Ovary (tissue), 7 donors: ENCODE measurements at regions not wholly inside any gene's neighbourhood (a gene's known extent, or its start where the extent isn't known, plus 50 kb on each side); places are given as distances from the start of the nearest gene placed in this dataset.

Source experiments
- DNase-seq, 5 donors: peaks; one replicate each; pipeline ENCODE4 v3.0.0-alpha.2; 2019 to 2020
- H3K27ac ChIP-seq, 2 donors: fragments of 200-600 bp; one replicate each; pipeline versions ENCODE4 v1.5.1 to v1.8.0; 2019 to 2022
- H3K27me3 ChIP-seq: fragments of 200-600 bp; one replicate; pipeline ENCODE4 v1.8.0; 2022
- H3K36me3 ChIP-seq: fragments of 200-600 bp; sonication (generic); one replicate; pipeline ENCODE4 v1.5.1; 2019
- H3K4me1 ChIP-seq: one replicate; pipeline ENCODE4 v1.8.1; 2013; ENCODE audit warnings: mild to moderate bottlenecking, moderate library complexity; ENCODE audit not compliant: insufficient read depth
- H3K4me3 ChIP-seq: fragments of 200-600 bp; sonication (generic); one replicate; pipeline ENCODE4 v1.5.1; 2017
- H3K9me3 ChIP-seq, 2 donors: fragments of 200-600 bp in 1 of 2; sonication (generic) in 1 of 2; one replicate each; pipeline versions ENCODE4 v1.5.1 to v1.8.1; 2013 to 2019; ENCODE audit warnings: mild to moderate bottlenecking in 1 of 2, moderate library complexity in 1 of 2
- EP300 ChIP-seq: sonication (generic); formaldehyde crosslinking; IDR thresholded peaks from one replicate; pipeline ENCODE4 v1.6.1; 2017; ENCODE audit warnings: antibody characterized with exemption
- POLR2A ChIP-seq: fragments of 450-650 bp; IDR thresholded peaks from one replicate; pipeline ENCODE4 v1.6.1; 2017; ENCODE audit warnings: antibody characterized with exemption, mild to moderate bottlenecking, moderate library complexity
- WGBS, 3 donors: extraction: QIAGEN DNeasy Blood & Tissue Kit in 1 of 3; methylation state at CpG; one replicate each; pipeline versions ENCODE4 v1.1.5 to v1.1.7; 2013 to 2017; 5-methylcytosine and 5-hydroxymethylcytosine counted together
- intact Hi-C, 4 donors: fragments of 100-400 bp; cut with DNase I; formaldehyde crosslinking; loops; one replicate each; pipeline versions ENCODE4 v1.11.0 to v1.15.1; 2022 to 2023
- TF ChIP-seq, protein P1 (sequence below), 3 donors: fragments of 450-650 bp in 2 of 3; fragments of 200-600 bp in 1 of 3; IDR thresholded peaks; one replicate each; pipeline versions ENCODE4 v1.5.1 to v1.8.0; 2016 to 2022; ENCODE audit warnings: antibody characterized with exemption in 3 of 3, mild to moderate bottlenecking in 1 of 3
- donor health status: DM: no; HTN: no; CAD: no; lungs with moderate emphysema.
- donor health status: DM: no; HTN: no; CAD: no.
- donor health status: Bipolar disorder and iron deficiency.
- donor health status: DM: no; HTN: no; CAD: no.
- donor health status: DM: yes; HTN: yes; CAD: no.

DNA sequence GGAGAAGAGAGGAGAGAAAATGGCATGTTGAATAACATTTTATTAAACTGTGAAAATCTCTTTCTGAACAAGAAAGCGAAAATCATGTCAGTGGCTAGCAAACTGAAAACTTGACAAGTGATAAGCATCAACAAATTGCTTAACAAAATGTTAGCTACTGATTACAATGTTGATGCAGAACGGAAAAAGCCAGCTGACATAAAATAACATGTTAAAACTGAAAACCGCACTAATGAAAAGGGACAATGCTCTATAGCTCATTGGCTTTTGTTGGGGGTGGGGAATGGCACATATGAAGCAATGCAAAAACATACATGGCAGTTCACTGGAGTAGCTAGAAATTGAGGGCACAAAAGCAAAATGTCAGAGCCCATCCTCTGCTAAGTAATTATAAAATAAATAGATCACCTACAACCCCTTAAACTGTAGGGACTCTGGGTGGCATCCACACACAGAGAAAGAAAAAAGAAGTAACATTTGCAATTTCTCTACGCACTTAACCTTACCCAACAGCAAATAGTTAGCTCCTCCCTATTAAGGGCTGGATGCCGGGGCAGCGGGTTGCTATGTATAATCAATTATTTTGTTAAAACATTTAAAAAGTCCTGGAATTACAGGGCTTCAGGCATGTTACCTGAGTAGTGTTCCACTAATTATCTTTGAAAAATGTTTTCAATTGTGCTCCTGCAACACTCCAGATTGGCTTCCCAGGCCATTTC lies 129.2 kb upstream of the USP15 start:
- no peak overlapping the region for H3K27ac ChIP-seq
- no peaks in the 10 kb centered on the region for H3K27me3 ChIP-seq
- intact Hi-C loops, result no loop called here
- H3K4me1 ChIP-seq, result no peaks in the 10 kb centered on the region
- TF ChIP-seq POLR2A (no peak), EP300 (no peak)
- TF ChIP-seq, protein P1, sequence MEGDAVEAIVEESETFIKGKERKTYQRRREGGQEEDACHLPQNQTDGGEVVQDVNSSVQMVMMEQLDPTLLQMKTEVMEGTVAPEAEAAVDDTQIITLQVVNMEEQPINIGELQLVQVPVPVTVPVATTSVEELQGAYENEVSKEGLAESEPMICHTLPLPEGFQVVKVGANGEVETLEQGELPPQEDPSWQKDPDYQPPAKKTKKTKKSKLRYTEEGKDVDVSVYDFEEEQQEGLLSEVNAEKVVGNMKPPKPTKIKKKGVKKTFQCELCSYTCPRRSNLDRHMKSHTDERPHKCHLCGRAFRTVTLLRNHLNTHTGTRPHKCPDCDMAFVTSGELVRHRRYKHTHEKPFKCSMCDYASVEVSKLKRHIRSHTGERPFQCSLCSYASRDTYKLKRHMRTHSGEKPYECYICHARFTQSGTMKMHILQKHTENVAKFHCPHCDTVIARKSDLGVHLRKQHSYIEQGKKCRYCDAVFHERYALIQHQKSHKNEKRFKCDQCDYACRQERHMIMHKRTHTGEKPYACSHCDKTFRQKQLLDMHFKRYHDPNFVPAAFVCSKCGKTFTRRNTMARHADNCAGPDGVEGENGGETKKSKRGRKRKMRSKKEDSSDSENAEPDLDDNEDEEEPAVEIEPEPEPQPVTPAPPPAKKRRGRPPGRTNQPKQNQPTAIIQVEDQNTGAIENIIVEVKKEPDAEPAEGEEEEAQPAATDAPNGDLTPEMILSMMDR (IDR thresholded peaks at IDR 0.05), result no peak
- no peaks in the 10 kb centered on the region for H3K36me3 ChIP-seq
- H3K4me3 ChIP-seq, result no peak overlapping the region
- no peak for DNase-seq
- 90 to 97% (median 94%) methylated on average over 6 of the region's 6 CpGs for WGBS, 3 donors
- no peaks in the 10 kb centered on the region for H3K9me3 ChIP-seq

GRCh38 chr12:62133440-62133839 lies 126.8 kb upstream of the USP15 start:
- no peak for DNase-seq
- Histone ChIP-seq H3K4me3 (no peak overlapping the region), H3K27me3 (no peaks in the 10 kb centered on the region), H3K36me3 (no peaks in the 10 kb centered on the region), H3K9me3 (no peaks in the 10 kb centered on the region), H3K4me1 (no peaks in the 10 kb centered on the region), H3K27ac (no peak overlapping the region)
- intact Hi-C loops, result no loop called here
- TF ChIP-seq POLR2A (no peak), EP300 (no peak)
- TF ChIP-seq, protein P1 (IDR thresholded peaks at IDR 0.05), result no peak
- WGBS, 3 donors, result 70 to 79% (median 70%) methylated on average over 2 of the region's 2 CpGs

DNA sequence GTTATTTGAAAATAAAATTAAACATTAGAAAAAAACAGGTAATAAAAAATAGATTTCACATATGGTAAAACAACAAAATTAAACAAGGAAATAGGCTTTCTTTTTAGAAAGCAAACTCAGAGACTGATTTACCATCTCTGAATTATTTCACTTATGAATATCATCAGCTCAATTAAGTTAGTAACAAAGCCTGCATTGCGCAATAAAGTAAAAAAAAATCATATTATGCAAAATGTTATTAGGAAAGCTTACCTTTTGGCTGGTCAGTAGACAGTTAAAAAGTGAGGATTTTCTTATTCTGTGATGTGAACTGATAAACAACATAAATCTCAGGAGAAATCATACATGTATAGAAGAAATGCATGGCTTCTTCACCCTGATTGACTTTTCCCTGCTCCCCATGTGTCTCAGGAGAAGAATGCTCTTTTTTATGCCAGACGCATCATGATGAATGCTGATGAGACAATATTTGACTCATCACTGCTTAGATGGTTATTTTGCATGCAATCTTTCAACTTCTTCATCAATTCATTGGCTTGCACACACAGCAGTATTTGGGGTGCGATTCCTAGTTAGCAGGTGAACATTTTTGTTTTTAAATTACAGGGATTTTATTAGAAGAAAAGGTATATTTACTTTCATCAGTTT lies 124.5 kb upstream of the USP15 start:
- WGBS, 3 donors, result 90 to 96% (median 96%) methylated on average over 3 of the region's 3 CpGs
- no peak for DNase-seq
- intact Hi-C loops, result no loop called here
- no peak overlapping the region for H3K27ac ChIP-seq
- no peaks in the 10 kb centered on the region for H3K4me1 ChIP-seq
- no peaks in the 10 kb centered on the region for H3K36me3 ChIP-seq
- H3K27me3 ChIP-seq, result no peaks in the 10 kb centered on the region
- TF ChIP-seq POLR2A (no peak), EP300 (no peak)
- TF ChIP-seq, protein P1 (IDR thresholded peaks at IDR 0.05), result no peak
- H3K4me3 ChIP-seq, result no peak overlapping the region
- no peaks in the 10 kb centered on the region for H3K9me3 ChIP-seq

DNA sequence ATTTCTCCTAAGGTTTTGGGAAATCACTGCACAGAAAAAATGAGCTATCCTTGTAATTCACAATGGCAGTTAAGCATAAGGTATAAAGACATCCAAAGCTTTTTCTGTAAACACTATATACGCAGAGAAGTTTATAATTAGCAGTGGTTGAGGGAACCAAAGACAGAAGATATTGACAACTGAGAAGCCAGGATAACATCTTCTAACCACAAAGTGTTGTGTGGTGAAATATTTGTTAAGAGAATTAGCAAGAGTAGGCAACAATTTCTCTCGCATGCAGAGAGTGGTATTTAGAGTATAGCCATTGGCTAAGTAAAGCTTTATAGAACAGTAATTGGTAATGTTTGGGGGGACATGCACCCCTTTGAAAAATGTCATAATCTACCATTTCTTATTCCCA lies 123.7 kb upstream of the USP15 start:
- 90 to 98% (median 93%) methylated on average over 2 of the region's 2 CpGs for WGBS, 3 donors
- no peak overlapping the region for H3K27ac ChIP-seq
- no peaks in the 10 kb centered on the region for H3K27me3 ChIP-seq
- TF ChIP-seq POLR2A, result no peak
- TF ChIP-seq, protein P1 (IDR thresholded peaks at IDR 0.05), result no peak
- no peak for TF ChIP-seq EP300
- no peak for DNase-seq
- H3K4me3 ChIP-seq, result no peak overlapping the region
- no peaks in the 10 kb centered on the region for H3K36me3 ChIP-seq
- peaks cover 1% of the 10 kb centered on the region for H3K4me1 ChIP-seq
- H3K9me3 ChIP-seq, result no peaks in the 10 kb centered on the region
- intact Hi-C loops, result no loop called here
